Neural cell (in vitro differentiated cells): ENCODE measurements at regions not wholly inside any gene's neighbourhood (a gene's known extent, or its start where the extent isn't known, plus 50 kb on each side); places are given as distances from the start of the nearest gene placed in this dataset.

Experiments
- EP300 ChIP-seq: fragments of 450-650 bp; conservative IDR thresholded peaks from 2 replicates; pipeline ENCODE4 v1.6.1; 2014; ENCODE audit warnings: antibody characterized with exemption, mild to moderate bottlenecking, moderate library complexity; ENCODE audit not compliant: poor library complexity, severe bottlenecking
- EZH2 ChIP-seq: fragments of 200-600, 300-800 bp; shearing (Covaris generic), sonication (generic); IDR thresholded peaks from 2 replicates; pipeline ENCODE4 v1.6.1; 2014; ENCODE audit warnings: antibody characterized with exemption, low read length, borderline replicate concordance, mild to moderate bottlenecking; ENCODE audit not compliant: insufficient read depth, poor library complexity, severe bottlenecking
- RAD21 ChIP-seq: fragments of 450-650 bp; conservative IDR thresholded peaks from 2 replicates; pipeline ENCODE4 v1.6.1; 2014; ENCODE audit warnings: antibody characterized with exemption, mild to moderate bottlenecking, moderate library complexity
- TF ChIP-seq, protein P1 (sequence below): fragments of 450-650 bp; IDR thresholded peaks from 2 replicates; pipeline ENCODE4 v1.5.1; 2014; ENCODE audit warnings: antibody characterized with exemption, mild to moderate bottlenecking, moderate library complexity; ENCODE audit not compliant: poor library complexity, severe bottlenecking

DNA sequence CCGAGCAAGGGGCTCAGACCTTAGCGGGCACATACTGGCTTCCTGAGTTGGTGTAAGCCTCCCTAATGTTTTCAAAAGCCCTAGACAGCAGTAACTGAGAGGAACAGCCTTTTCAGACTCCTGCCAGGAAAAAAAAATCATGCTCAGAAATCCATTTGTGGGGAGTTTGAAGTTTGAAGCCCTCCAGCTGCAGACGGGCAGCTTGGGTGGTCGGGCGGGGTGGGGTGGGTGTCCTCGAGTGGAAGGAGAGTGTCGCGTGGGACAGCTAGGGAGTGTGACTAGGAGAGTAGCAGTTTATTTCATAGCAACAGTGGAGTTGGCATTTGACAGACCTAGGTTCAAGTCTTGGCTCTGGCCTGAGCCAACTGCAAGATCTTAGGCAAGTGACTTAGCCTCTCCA, 90.7 kb upstream of the PITX1 start:
- TF ChIP-seq, protein P1, sequence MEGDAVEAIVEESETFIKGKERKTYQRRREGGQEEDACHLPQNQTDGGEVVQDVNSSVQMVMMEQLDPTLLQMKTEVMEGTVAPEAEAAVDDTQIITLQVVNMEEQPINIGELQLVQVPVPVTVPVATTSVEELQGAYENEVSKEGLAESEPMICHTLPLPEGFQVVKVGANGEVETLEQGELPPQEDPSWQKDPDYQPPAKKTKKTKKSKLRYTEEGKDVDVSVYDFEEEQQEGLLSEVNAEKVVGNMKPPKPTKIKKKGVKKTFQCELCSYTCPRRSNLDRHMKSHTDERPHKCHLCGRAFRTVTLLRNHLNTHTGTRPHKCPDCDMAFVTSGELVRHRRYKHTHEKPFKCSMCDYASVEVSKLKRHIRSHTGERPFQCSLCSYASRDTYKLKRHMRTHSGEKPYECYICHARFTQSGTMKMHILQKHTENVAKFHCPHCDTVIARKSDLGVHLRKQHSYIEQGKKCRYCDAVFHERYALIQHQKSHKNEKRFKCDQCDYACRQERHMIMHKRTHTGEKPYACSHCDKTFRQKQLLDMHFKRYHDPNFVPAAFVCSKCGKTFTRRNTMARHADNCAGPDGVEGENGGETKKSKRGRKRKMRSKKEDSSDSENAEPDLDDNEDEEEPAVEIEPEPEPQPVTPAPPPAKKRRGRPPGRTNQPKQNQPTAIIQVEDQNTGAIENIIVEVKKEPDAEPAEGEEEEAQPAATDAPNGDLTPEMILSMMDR, result no peak
- no peak for TF ChIP-seq EZH2
- TF ChIP-seq EP300, result no peak
- TF ChIP-seq RAD21, result no peak
